ENCODE measurements at regions not wholly inside any gene's neighbourhood (a gene's known extent, or its start where the extent isn't known, plus 50 kb on each side); places are given as distances from the start of the nearest gene placed in this dataset.

- DNase-seq (ENCODE audit: low read depth, low spot score) (no peak), FAIRE-seq (no peak)
- no peak overlapping the region for H3K4me2 ChIP-seq (ENCODE audit: control insufficient read depth, extremely low read depth, insufficient read depth, low read depth, low read length)
- H3K27me3 ChIP-seq (ENCODE audit: control insufficient read depth, extremely low read depth, insufficient read depth, low read length), result peaks cover 4% of the 10 kb centered on the region
- H2AFZ ChIP-seq (ENCODE audit: control insufficient read depth, low read length), result no peak overlapping the region
- TF ChIP-seq CTCF (optimal IDR thresholded peaks at IDR 0.05 in 1 of 3, IDR thresholded peaks at IDR 0.05 in 1 of 3, conservative IDR thresholded peaks at IDR 0.05 in 1 of 3; ENCODE audit: extremely low read depth in 1 of 3, insufficient read depth in 2 of 3, low read length in 3 of 3) (no peak), EZH2 (IDR thresholded peaks at IDR 0.05; ENCODE audit: low read length) (no peak)
- no peak overlapping the region for H3K9ac ChIP-seq (ENCODE audit: control insufficient read depth, extremely low read depth, insufficient read depth, low read length)
- no peak overlapping the region for H3K27ac ChIP-seq (ENCODE audit: control insufficient read depth, insufficient read depth, low read length)
- H3K9me3 ChIP-seq (ENCODE audit: control insufficient read depth, low read depth, low read length), result no peaks in the 10 kb centered on the region
- H3K9me1 ChIP-seq (ENCODE audit: control insufficient read depth, extremely low read depth, insufficient read depth, low read length), result no peaks in the 10 kb centered on the region
- H3K4me3 ChIP-seq (ENCODE audit: control insufficient read depth in 2 of 3, extremely low read depth in 1 of 3, insufficient read depth in 2 of 3, low read depth in 1 of 3, low read length in 3 of 3), result no peak overlapping the region
- dilution Hi-C loops (cut with MboI; ENCODE audit: extremely low pct_ligation_motif_present, low sequenced_read_pairs), result no loop called here
- H3K4me1 ChIP-seq (ENCODE audit: control insufficient read depth, extremely low read depth, insufficient read depth, low read length), result peaks cover 7% of the 10 kb centered on the region
- H4K20me1 ChIP-seq (ENCODE audit: control insufficient read depth, extremely low read depth, insufficient read depth, low read length), result no peaks in the 10 kb centered on the region
- no peaks in the 10 kb centered on the region for H3K36me3 ChIP-seq (ENCODE audit: control insufficient read depth in 2 of 2, extremely low read depth in 1 of 2, insufficient read depth in 2 of 2, low read length in 2 of 2)
- H3K79me2 ChIP-seq (ENCODE audit: control insufficient read depth, insufficient read depth, low read length), result no peaks in the 10 kb centered on the region
Observed at GRCh38 chr10:125216861-125217260, 56.5 kb upstream of the CTBP2 start.

- no peaks in the 10 kb centered on the region for H4K20me1 ChIP-seq (ENCODE audit: control insufficient read depth, extremely low read depth, insufficient read depth, low read length)
- H3K9me1 ChIP-seq (ENCODE audit: control insufficient read depth, extremely low read depth, insufficient read depth, low read length), result no peaks in the 10 kb centered on the region
- H3K4me1 ChIP-seq (ENCODE audit: control insufficient read depth, extremely low read depth, insufficient read depth, low read length), result peaks cover 7% of the 10 kb centered on the region
- H3K4me3 ChIP-seq (ENCODE audit: control insufficient read depth in 2 of 3, extremely low read depth in 1 of 3, insufficient read depth in 2 of 3, low read depth in 1 of 3, low read length in 3 of 3), result no peak overlapping the region
- H3K4me2 ChIP-seq (ENCODE audit: control insufficient read depth, extremely low read depth, insufficient read depth, low read depth, low read length), result no peak overlapping the region
- no peak overlapping the region for H3K9ac ChIP-seq (ENCODE audit: control insufficient read depth, extremely low read depth, insufficient read depth, low read length)
- H3K27ac ChIP-seq (ENCODE audit: control insufficient read depth, insufficient read depth, low read length), result no peak overlapping the region
- TF ChIP-seq EZH2 (IDR thresholded peaks at IDR 0.05; ENCODE audit: low read length) (no peak), CTCF (optimal IDR thresholded peaks at IDR 0.05 in 1 of 3, IDR thresholded peaks at IDR 0.05 in 1 of 3, conservative IDR thresholded peaks at IDR 0.05 in 1 of 3; ENCODE audit: extremely low read depth in 1 of 3, insufficient read depth in 2 of 3, low read length in 3 of 3) (no peak)
- no peaks in the 10 kb centered on the region for H3K79me2 ChIP-seq (ENCODE audit: control insufficient read depth, insufficient read depth, low read length)
- H2AFZ ChIP-seq (ENCODE audit: control insufficient read depth, low read length), result no peak overlapping the region
- dilution Hi-C loops (cut with MboI; ENCODE audit: extremely low pct_ligation_motif_present, low sequenced_read_pairs), result no loop called here
- no peaks in the 10 kb centered on the region for H3K36me3 ChIP-seq (ENCODE audit: control insufficient read depth in 2 of 2, extremely low read depth in 1 of 2, insufficient read depth in 2 of 2, low read length in 2 of 2)
- no peaks in the 10 kb centered on the region for H3K9me3 ChIP-seq (ENCODE audit: control insufficient read depth, low read depth, low read length)
- no peak for FAIRE-seq
- no peak for DNase-seq (ENCODE audit: low read depth, low spot score)
- peaks cover under 1% of the 10 kb centered on the region for H3K27me3 ChIP-seq (ENCODE audit: control insufficient read depth, extremely low read depth, insufficient read depth, low read length)
Observed at GRCh38 chr10:125216309-125216708, 55.9 kb upstream of the CTBP2 start.

Data from keratinocyte (primary cell).